Esophagus squamous epithelium (tissue), 4 donors: ENCODE measurements at regions not wholly inside any gene's neighbourhood (a gene's known extent, or its start where the extent isn't known, plus 50 kb on each side); places are given as distances from the start of the nearest gene placed in this dataset.

Source experiments
- POLR2A ChIP-seq, 4 donors: fragments of 450-650 bp; IDR thresholded peaks; one replicate each; pipeline ENCODE4 v1.6.1; 2017; ENCODE audit warnings: antibody characterized with exemption in 4 of 4, mild to moderate bottlenecking in 4 of 4, moderate library complexity in 3 of 4
- TF ChIP-seq, protein P1 (sequence below), 6 experiments: fragments of 450-650 bp in 4 of 6; fragments of 200-600 bp in 2 of 6; sonication (generic) in 2 of 6; IDR thresholded peaks; one replicate each; pipeline ENCODE4 v1.5.1; 2016 to 2019; ENCODE audit warnings: antibody characterized with exemption in 6 of 6, mild to moderate bottlenecking in 4 of 6, moderate library complexity in 4 of 6

- TF ChIP-seq, protein P1, sequence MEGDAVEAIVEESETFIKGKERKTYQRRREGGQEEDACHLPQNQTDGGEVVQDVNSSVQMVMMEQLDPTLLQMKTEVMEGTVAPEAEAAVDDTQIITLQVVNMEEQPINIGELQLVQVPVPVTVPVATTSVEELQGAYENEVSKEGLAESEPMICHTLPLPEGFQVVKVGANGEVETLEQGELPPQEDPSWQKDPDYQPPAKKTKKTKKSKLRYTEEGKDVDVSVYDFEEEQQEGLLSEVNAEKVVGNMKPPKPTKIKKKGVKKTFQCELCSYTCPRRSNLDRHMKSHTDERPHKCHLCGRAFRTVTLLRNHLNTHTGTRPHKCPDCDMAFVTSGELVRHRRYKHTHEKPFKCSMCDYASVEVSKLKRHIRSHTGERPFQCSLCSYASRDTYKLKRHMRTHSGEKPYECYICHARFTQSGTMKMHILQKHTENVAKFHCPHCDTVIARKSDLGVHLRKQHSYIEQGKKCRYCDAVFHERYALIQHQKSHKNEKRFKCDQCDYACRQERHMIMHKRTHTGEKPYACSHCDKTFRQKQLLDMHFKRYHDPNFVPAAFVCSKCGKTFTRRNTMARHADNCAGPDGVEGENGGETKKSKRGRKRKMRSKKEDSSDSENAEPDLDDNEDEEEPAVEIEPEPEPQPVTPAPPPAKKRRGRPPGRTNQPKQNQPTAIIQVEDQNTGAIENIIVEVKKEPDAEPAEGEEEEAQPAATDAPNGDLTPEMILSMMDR (IDR thresholded peaks at IDR 0.05), result no peak
- no peak for TF ChIP-seq POLR2A (IDR thresholded peaks at IDR 0.05)
Measured at GRCh38 chr2:224261326-224261725, 140.6 kb downstream of the FAM124B start.
